H9 (cell line): ENCODE measurements at regions not wholly inside any gene's neighbourhood (a gene's known extent, or its start where the extent isn't known, plus 50 kb on each side); places are given as distances from the start of the nearest gene placed in this dataset.

Experiments used
- DNase-seq: peaks from one replicate; pipeline ENCODE4 v3.0.0-alpha.2; 2017
- H2AFZ ChIP-seq: one replicate; pipeline ENCODE4 v1.6.1; 2013; ENCODE audit warnings: mild to moderate bottlenecking, low read length, control low read depth, moderate library complexity
- H2AK5ac ChIP-seq: 2 replicates; pipeline ENCODE4 v1.6.1; 2013; ENCODE audit warnings: low read length, control low read depth, mixed read lengths; ENCODE audit not compliant: insufficient read length
- H2BK120ac ChIP-seq: one replicate; pipeline ENCODE4 v1.6.1; 2013; ENCODE audit warnings: low read depth, mild to moderate bottlenecking, low read length, control low read depth, inconsistent platforms; ENCODE audit not compliant: poor library complexity, severe bottlenecking
- H2BK12ac ChIP-seq: 2 replicates; pipeline ENCODE4 v1.6.1; 2013; ENCODE audit warnings: low read length, control low read depth, mixed read lengths, low read depth; ENCODE audit not compliant: insufficient read length
- H2BK15ac ChIP-seq: 2 replicates; pipeline ENCODE4 v1.6.1; 2013; ENCODE audit warnings: low read depth, low read length, control low read depth
- H2BK20ac ChIP-seq: one replicate; pipeline ENCODE4 v1.6.1; 2013; ENCODE audit warnings: low read depth, mild to moderate bottlenecking, low read length, control low read depth, inconsistent platforms; ENCODE audit not compliant: poor library complexity, severe bottlenecking
- H2BK5ac ChIP-seq: 2 replicates; pipeline ENCODE4 v1.6.1; 2013; ENCODE audit warnings: low read length, control low read depth, mixed read lengths; ENCODE audit not compliant: insufficient read length
- H3K14ac ChIP-seq: 2 replicates; pipeline ENCODE4 v1.6.1; 2013; ENCODE audit warnings: low read length, control low read depth; ENCODE audit not compliant: insufficient read depth
- H3K18ac ChIP-seq: 2 replicates; pipeline ENCODE4 v1.6.1; 2013; ENCODE audit warnings: low read depth, mild to moderate bottlenecking, mixed read lengths, low read length, control low read depth; ENCODE audit not compliant: insufficient read length
- H3K23ac ChIP-seq: 2 replicates; pipeline ENCODE4 v1.6.1; 2013; ENCODE audit warnings: low read length, control low read depth, mixed read lengths, low read depth; ENCODE audit not compliant: insufficient read length
- H3K23me2 ChIP-seq: 2 replicates; pipeline ENCODE4 v1.6.1; 2013; ENCODE audit warnings: low read depth, mild to moderate bottlenecking, mixed read lengths, low read length, control low read depth; ENCODE audit not compliant: insufficient read length, poor library complexity, severe bottlenecking
- H3K27ac ChIP-seq: 2 replicates; pipeline ENCODE4 v1.5.1; 2013; ENCODE audit warnings: low read length, control low read depth, mixed read lengths, low read depth; ENCODE audit not compliant: insufficient read length
- H3K27me3 ChIP-seq: 2 replicates; pipeline ENCODE4 v1.6.1; 2013; ENCODE audit warnings: low read length, control low read depth, inconsistent platforms; ENCODE audit not compliant: insufficient read depth
- H3K4ac ChIP-seq: 2 replicates; pipeline ENCODE4 v1.6.1; 2013; ENCODE audit warnings: low read depth, mild to moderate bottlenecking, control low read depth, inconsistent platforms, low read length, moderate library complexity
- H3K4me1 ChIP-seq: 2 replicates; pipeline ENCODE4 v1.6.1; 2013; ENCODE audit warnings: low read length, control low read depth, inconsistent platforms; ENCODE audit not compliant: insufficient read depth
- H3K4me2 ChIP-seq: 2 replicates; pipeline ENCODE4 v1.6.1; 2013; ENCODE audit warnings: low read length, control low read depth, mixed read lengths; ENCODE audit not compliant: insufficient read length, insufficient read depth
- H3K56ac ChIP-seq: 2 replicates; pipeline ENCODE4 v1.6.1; 2013; ENCODE audit warnings: low read depth, mild to moderate bottlenecking, mixed read lengths, low read length, control low read depth; ENCODE audit not compliant: insufficient read length
- H3K79me1 ChIP-seq: 2 replicates; pipeline ENCODE4 v1.6.1; 2013; ENCODE audit warnings: low read depth, mild to moderate bottlenecking, moderate library complexity, low read length, control low read depth, inconsistent platforms; ENCODE audit not compliant: insufficient read depth, poor library complexity, severe bottlenecking
- H3K79me2 ChIP-seq: 2 replicates; pipeline ENCODE4 v1.6.1; 2013; ENCODE audit warnings: low read length, control low read depth, inconsistent platforms; ENCODE audit not compliant: insufficient read depth
- H3K9ac ChIP-seq: 2 replicates; pipeline ENCODE4 v1.6.1; 2013; ENCODE audit warnings: low read length, control low read depth, mixed read lengths; ENCODE audit not compliant: insufficient read length; ENCODE audit errors: extremely low read depth
- H3K9me3 ChIP-seq: one replicate; pipeline ENCODE4 v1.6.1; 2013; ENCODE audit warnings: low read depth, low read length, inconsistent platforms; ENCODE audit not compliant: control insufficient read depth
- H3T11ph ChIP-seq: one replicate; pipeline ENCODE4 v1.6.1; 2013; ENCODE audit warnings: mild to moderate bottlenecking, low read length, control low read depth, inconsistent platforms
- H4K20me1 ChIP-seq: one replicate; pipeline ENCODE4 v1.6.1; 2013; ENCODE audit not compliant: control insufficient read depth, insufficient read length, insufficient read depth
- H4K5ac ChIP-seq: 2 replicates; pipeline ENCODE4 v1.6.1; 2013; ENCODE audit warnings: low read depth, mild to moderate bottlenecking, mixed read lengths, low read length, control low read depth; ENCODE audit not compliant: insufficient read length
- H4K8ac ChIP-seq: replicated peaks from 2 replicates; pipeline ENCODE4 v1.6.1; 2013; ENCODE audit warnings: low read length, control low read depth, mixed read lengths, low read depth; ENCODE audit not compliant: insufficient read length
- H4K91ac ChIP-seq: 2 replicates; pipeline ENCODE4 v1.6.1; 2013; ENCODE audit warnings: low read depth, mild to moderate bottlenecking, moderate library complexity, mixed read lengths, low read length, control low read depth; ENCODE audit not compliant: insufficient read length
- H3K27ac Mint-ChIP-seq, 3 experiments: 2 replicates in 2 of 3; 3 replicates in 1 of 3; pipeline ENCODE4 v1.8.0; 2020 to 2021; ENCODE audit warnings: mixed read lengths in 3 of 3, mild to moderate bottlenecking in 1 of 3, moderate library complexity in 1 of 3
- H3K27me3 Mint-ChIP-seq: 2 replicates; pipeline ENCODE4 v1.8.0; 2021; ENCODE audit warnings: low read depth, mild to moderate bottlenecking, moderate library complexity, mixed read lengths
- H3K36me3 Mint-ChIP-seq, 3 experiments: 2 replicates in 2 of 3; 3 replicates in 1 of 3; pipeline ENCODE4 v1.8.0; 2020 to 2021; ENCODE audit warnings: low read depth in 3 of 3, mixed read lengths in 3 of 3; ENCODE audit not compliant: insufficient read depth in 1 of 3
- H3K4me1 Mint-ChIP-seq, 2 experiments: 2 replicates each; pipeline ENCODE4 v1.8.0; 2020; ENCODE audit warnings: mixed read lengths in 2 of 2
- H3K4me3 Mint-ChIP-seq, 2 experiments: 2 replicates in 1 of 2; 3 replicates in 1 of 2; pipeline ENCODE4 v1.8.0; 2020 to 2021; ENCODE audit warnings: mild to moderate bottlenecking in 2 of 2, mixed read lengths in 2 of 2, moderate library complexity in 1 of 2
- H3K9me3 Mint-ChIP-seq, 2 experiments: 2 replicates in 1 of 2; 3 replicates in 1 of 2; pipeline ENCODE4 v1.8.0; 2020; ENCODE audit warnings: mild to moderate bottlenecking in 2 of 2, mixed read lengths in 2 of 2, moderate library complexity in 1 of 2
- WGBS: extraction: QIAGEN DNeasy Blood & Tissue Kit; methylation state at CpG from one replicate; pipeline ENCODE4 v1.1.7; 2013; ENCODE audit warnings: missing lambda C conversion rate, low lambda C conversion rate, mixed read lengths; ENCODE audit not compliant: insufficient read length; ENCODE audit errors: extremely low coverage; 5-methylcytosine and 5-hydroxymethylcytosine counted together
- TF ChIP-seq, protein P1 (sequence below): fragments of 200-600 bp; sonication (generic); conservative IDR thresholded peaks from 3 replicates; pipeline ENCODE4 v1.8.0; 2021; ENCODE audit warnings: antibody characterized with exemption, mild to moderate bottlenecking

DNA sequence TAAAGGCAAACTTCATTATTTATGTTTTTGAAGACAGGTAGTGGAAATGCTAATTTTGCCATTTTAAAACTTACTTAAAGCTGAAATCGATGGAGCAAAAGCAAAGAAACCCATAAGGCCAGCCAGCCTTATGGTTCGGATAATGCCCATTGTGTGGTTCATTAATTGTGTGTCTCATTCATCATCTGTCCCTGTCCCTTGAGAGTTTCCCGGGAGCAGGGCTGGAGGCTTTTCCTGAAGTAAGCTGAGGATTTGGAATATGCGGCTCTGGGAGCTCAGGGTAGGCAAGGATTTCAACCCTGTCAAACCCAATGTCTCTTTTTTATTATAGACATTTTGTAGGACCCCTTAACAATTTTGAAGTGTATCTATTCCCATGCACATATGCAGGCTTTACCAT lies 790.0 kb upstream of the KIRREL3 start:
- Histone ChIP-seq H3K9ac (no peak overlapping the region), H3K56ac (no peak overlapping the region), H2BK12ac (no peak overlapping the region), H3K4ac (no peak overlapping the region), H3K18ac (no peak overlapping the region), H3K9me3 (no peaks in the 10 kb centered on the region), H2AK5ac (no peak overlapping the region), H3K27me3 (no peaks in the 10 kb centered on the region), H2BK120ac (no peak overlapping the region), H3K27ac (no peak overlapping the region), H4K20me1 (no peaks in the 10 kb centered on the region), H4K8ac (no peak overlapping the region), H3K4me2 (no peak overlapping the region), H3T11ph (no peak overlapping the region), H2BK5ac (no peak overlapping the region), H4K5ac (no peak overlapping the region), H3K23ac (no peak overlapping the region), H3K4me1 (no peaks in the 10 kb centered on the region; the same call in 1 of the 2 replicates), H3K23me2 (no peaks in the 10 kb centered on the region), H3K79me1 (no peaks in the 10 kb centered on the region), H2BK15ac (no peak overlapping the region), H4K91ac (no peak overlapping the region), H2BK20ac (no peak overlapping the region), H3K14ac (no peak overlapping the region), H3K79me2 (no peaks in the 10 kb centered on the region), H2AFZ (no peak overlapping the region)
- no peaks in the 10 kb centered on the region for H3K9me3 Mint-ChIP-seq
- peaks cover 18 to 25% of the 10 kb centered on the region in 2 experiments for H3K4me1 Mint-ChIP-seq
- H3K4me3 Mint-ChIP-seq = no peak overlapping the region
- TF ChIP-seq, protein P1, sequence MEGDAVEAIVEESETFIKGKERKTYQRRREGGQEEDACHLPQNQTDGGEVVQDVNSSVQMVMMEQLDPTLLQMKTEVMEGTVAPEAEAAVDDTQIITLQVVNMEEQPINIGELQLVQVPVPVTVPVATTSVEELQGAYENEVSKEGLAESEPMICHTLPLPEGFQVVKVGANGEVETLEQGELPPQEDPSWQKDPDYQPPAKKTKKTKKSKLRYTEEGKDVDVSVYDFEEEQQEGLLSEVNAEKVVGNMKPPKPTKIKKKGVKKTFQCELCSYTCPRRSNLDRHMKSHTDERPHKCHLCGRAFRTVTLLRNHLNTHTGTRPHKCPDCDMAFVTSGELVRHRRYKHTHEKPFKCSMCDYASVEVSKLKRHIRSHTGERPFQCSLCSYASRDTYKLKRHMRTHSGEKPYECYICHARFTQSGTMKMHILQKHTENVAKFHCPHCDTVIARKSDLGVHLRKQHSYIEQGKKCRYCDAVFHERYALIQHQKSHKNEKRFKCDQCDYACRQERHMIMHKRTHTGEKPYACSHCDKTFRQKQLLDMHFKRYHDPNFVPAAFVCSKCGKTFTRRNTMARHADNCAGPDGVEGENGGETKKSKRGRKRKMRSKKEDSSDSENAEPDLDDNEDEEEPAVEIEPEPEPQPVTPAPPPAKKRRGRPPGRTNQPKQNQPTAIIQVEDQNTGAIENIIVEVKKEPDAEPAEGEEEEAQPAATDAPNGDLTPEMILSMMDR = no peak
- H3K27ac Mint-ChIP-seq = no peak overlapping the region
- no CpG with 5 or more reads among the region's 4 CpGs for WGBS
- DNase-seq = no peak
- no peaks in the 10 kb centered on the region for H3K36me3 Mint-ChIP-seq
- H3K27me3 Mint-ChIP-seq = no peaks in the 10 kb centered on the region
